HAP-1 (cell line): ENCODE measurements at regions not wholly inside any gene's neighbourhood (a gene's known extent, or its start where the extent isn't known, plus 50 kb on each side); places are given as distances from the start of the nearest gene placed in this dataset.
A peak's percentile ranks its signal among the peaks of the same experiment; 100 is the strongest.
"Not testable (repeated sequence)": the region's sequence is repeated elsewhere in the genome, so short reads cannot be mapped to it uniquely, and the experiment has no call there.

Experiments
- DNase-seq, 2 experiments: peaks; one replicate each; pipeline ENCODE4 v3.0.0-alpha.2; 2016 to 2020; ENCODE audit warnings: low spot score in 2 of 2
- H3K27me3 ChIP-seq: fragments of 250-450 bp; sonication (Bioruptor Pico); 2 replicates; pipeline ENCODE4 v1.5.1; 2020; ENCODE audit warnings: low read depth, mild to moderate bottlenecking, moderate library complexity
- H3K36me3 ChIP-seq: fragments of 250-450 bp; sonication (Bioruptor Pico); replicated peaks from 2 replicates; pipeline ENCODE4 v1.5.1; 2020; ENCODE audit warnings: mild to moderate bottlenecking
- H3K4me1 ChIP-seq: fragments of 250-450 bp; sonication (Bioruptor Pico); 2 replicates; pipeline ENCODE4 v1.5.1; 2020; ENCODE audit warnings: mild to moderate bottlenecking
- H3K4me3 ChIP-seq: fragments of 250-450 bp; sonication (Bioruptor Pico); 2 replicates; pipeline ENCODE4 v1.5.1; 2020; ENCODE audit warnings: mild to moderate bottlenecking, moderate library complexity
- H3K9me3 ChIP-seq: fragments of 250-450 bp; sonication (Bioruptor Pico); 2 replicates; pipeline ENCODE4 v1.5.1; 2020; ENCODE audit warnings: mild to moderate bottlenecking, moderate library complexity
- in situ Hi-C: fragments of 300-500 bp; cut with MboI; formaldehyde crosslinking; loops from 3 replicates; pipeline ENCODE4 v1.14.3; 2020; ENCODE audit warnings: low sequenced_read_pairs, inconsistent platforms, mixed read lengths

DNA sequence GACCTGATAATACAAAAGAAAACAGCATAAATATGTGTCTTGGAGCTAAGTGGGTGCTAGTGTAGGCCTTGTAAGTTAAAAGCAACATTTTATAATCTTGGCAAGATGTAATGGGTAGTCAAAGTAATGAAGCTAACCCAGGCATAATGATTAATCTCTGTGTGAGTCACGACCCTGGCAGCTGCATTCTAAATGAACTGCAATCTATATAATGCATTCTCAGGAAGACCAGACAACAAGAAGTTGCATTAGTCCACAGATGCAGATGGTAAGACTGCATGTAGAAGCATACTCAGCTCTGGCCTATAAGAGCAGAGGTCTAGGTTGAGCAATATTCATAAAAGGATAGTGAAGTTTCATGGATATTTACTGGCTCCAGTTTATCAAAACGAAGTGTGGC lies 85.6 kb upstream of the ETAA1 start:
- Histone ChIP-seq H3K9me3 (no peaks in the 10 kb centered on the region), H3K4me3 (no peak overlapping the region), H3K27me3 (0 out of 2 replicates have a peak, but pooled peaks cover 3% of the 10 kb centered on the region), H3K36me3 (no peaks in the 10 kb centered on the region), H3K4me1 (no peaks in the 10 kb centered on the region)
- in situ Hi-C loops = no loop called here
- no peak for DNase-seq

DNA sequence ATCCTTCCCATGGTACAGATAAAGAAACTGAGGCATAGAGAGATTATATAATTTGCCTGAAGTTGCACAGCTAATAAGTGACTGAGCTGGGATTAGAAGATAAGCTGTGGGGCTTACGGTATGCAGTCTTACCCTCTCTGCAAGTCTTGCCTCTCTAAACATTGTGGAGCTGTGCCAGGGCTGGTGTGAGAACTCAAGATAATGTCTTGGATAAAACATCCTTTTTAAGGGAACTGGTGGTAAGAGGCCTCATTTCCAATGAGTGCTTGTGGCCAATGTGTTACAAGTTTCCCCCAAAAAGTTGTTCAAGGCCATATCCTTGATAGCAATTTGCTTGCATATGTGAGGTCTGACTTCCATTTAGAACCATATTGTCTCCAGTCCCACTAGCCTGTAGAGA lies 84.3 kb upstream of the ETAA1 start:
- Histone ChIP-seq H3K27me3 (0 out of 2 replicates have a peak, but pooled peaks cover 3% of the 10 kb centered on the region), H3K4me1 (no peaks in the 10 kb centered on the region), H3K9me3 (no peaks in the 10 kb centered on the region), H3K4me3 (no peak overlapping the region), H3K36me3 (no peaks in the 10 kb centered on the region)
- DNase-seq = no peak
- in situ Hi-C loops = no loop called here

DNA sequence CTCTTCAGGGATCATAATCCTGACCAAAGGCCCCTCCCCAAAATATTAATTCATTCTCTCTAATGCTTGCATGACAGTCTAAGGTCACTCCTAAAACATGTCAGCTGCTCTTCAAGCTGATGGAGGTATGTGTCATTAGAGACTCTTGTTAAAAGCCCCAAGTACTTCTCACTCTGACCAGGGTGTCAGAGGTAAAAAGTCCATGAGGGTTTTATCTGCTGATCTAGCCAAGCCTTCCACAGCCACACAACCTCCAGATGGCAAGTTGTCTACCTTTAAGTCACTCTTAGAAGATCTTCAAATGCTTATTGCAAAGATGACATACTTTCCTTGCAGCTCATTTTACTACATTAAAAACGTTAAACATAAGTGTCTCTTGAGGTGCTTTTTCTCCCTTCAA lies 83.6 kb upstream of the ETAA1 start:
- no peak for DNase-seq
- Histone ChIP-seq H3K4me1 (no peaks in the 10 kb centered on the region), H3K4me3 (no peak overlapping the region), H3K36me3 (no peaks in the 10 kb centered on the region), H3K27me3 (no peaks in the 10 kb centered on the region), H3K9me3 (no peaks in the 10 kb centered on the region)
- in situ Hi-C loops = no loop called here

DNA sequence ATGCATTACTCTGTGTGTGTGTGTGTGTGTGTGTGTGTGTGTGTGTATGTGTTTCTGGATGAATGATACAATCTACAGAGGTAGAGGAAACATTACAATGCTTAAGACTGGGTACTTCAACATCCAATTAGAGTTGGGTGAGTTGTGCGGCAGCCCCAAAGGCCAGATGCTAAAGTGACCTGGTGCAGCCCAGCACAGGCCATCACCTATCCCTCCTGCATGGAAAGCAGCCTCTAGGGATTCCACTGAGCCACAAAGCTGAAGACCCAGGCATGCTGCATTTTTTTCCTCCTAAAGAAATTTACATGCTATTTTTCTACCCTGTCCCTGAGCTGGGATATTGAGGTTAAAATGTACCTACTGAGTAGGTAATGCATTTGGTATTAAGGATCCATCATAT lies 79.1 kb upstream of the ETAA1 start:
- in situ Hi-C loops = no loop called here
- no peak for DNase-seq
- H3K36me3 ChIP-seq = no peaks in the 10 kb centered on the region
- no peaks in the 10 kb centered on the region for H3K27me3 ChIP-seq
- no peak overlapping the region for H3K4me3 ChIP-seq
- H3K4me1 ChIP-seq = peaks cover 20% of the 10 kb centered on the region
- H3K9me3 ChIP-seq = no peaks in the 10 kb centered on the region

DNA sequence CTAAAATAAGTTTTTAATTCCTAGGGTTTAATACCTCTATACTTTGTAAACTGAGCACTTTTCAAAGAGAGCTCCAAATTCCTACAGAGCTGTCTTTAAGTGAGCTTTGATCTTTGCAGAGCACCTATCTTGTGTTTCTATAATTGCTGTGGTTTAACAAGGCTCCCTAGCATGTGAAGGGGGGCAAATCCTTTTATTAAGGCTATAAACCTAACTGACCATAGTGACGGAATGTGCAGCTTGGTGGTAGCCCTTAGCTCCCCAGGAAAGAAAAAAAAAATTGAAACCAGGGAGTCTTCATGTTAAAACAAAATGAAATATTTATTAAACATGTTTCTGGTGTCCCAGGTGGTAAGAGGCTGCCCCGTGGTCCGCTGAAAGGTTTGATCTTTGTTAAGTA lies 78.6 kb upstream of the ETAA1 start:
- no peaks in the 10 kb centered on the region for H3K36me3 ChIP-seq
- peaks cover under 1% of the 10 kb centered on the region; the same call in 1 of the 2 replicates for H3K27me3 ChIP-seq
- in situ Hi-C loops = no loop called here
- H3K4me1 ChIP-seq = peaks cover 20% of the 10 kb centered on the region
- no peak for DNase-seq
- H3K9me3 ChIP-seq = no peaks in the 10 kb centered on the region
- no peak overlapping the region for H3K4me3 ChIP-seq

DNA sequence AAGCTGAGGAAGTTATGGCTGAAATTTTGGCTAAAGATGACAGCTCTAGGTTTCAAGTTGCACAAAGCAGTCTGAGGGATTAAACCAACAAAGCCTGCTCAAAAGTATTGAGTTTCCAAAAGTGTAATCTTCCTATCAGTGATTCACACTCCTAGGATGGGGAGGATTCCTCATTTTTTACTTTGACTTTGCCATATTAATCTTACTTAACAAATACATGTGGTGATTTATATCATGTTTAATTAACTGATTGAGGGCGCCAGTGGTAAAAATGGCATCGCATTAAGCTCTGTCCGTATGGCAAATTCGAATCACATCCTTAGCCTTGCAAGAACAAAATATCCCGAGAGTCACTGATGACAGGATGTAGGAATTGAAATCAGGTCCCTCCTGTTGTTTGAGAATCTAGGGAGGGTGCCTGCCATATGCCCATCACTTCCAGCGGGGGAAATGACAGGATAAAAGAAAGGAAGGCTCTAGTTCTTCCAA lies 78.1 kb upstream of the ETAA1 start:
- no peak overlapping the region for H3K4me3 ChIP-seq
- DNase-seq = no peak
- in situ Hi-C loops = no loop called here
- H3K4me1 ChIP-seq = peaks cover 20% of the 10 kb centered on the region
- peaks cover 5% of the 10 kb centered on the region; the same call in 1 of the 2 replicates for H3K27me3 ChIP-seq
- H3K9me3 ChIP-seq = no peaks in the 10 kb centered on the region
- no peaks in the 10 kb centered on the region for H3K36me3 ChIP-seq

DNA sequence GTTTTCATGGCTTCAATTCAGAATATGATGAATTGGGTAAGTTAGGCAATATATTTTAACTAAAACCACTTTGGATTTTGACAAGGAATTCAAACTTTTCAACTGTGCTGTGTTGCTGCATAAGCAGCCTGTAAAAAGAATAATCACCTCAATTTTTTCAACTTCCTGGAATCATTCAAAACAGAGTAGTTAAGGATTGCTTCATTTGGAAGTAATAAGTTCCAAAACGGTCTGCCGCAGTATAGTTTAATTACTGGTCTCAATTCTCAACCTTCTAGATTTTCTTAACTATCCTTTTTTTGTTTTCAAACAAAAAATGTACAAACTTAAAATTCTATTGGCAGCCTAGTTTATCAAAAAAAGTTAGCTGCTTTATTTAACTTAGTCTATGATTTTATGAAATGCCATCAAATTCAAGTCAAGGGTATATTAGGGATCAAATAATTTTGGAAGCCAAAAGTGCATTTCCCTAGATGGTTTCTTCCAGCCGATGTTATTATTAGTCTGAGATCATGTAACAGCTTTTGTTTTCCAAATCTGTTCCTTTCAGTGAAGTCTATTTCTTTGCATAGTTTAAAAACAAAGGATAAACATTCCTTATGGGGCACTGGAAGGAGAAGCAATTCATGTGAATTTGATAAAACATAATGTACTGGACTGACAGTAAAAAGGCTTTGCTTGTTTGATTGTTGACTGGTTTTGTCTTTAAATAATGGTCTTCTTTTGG lies 76.1 kb upstream of the ETAA1 start:
- peaks cover 20% of the 10 kb centered on the region for H3K4me1 ChIP-seq
- peak in 1 of 2 experiments; percentile 82 for DNase-seq
- in situ Hi-C loops = no loop called here
- no peaks in the 10 kb centered on the region for H3K36me3 ChIP-seq
- H3K27me3 ChIP-seq = peaks cover 25% of the 10 kb centered on the region
- no peaks in the 10 kb centered on the region for H3K9me3 ChIP-seq
- no peak overlapping the region for H3K4me3 ChIP-seq

DNA sequence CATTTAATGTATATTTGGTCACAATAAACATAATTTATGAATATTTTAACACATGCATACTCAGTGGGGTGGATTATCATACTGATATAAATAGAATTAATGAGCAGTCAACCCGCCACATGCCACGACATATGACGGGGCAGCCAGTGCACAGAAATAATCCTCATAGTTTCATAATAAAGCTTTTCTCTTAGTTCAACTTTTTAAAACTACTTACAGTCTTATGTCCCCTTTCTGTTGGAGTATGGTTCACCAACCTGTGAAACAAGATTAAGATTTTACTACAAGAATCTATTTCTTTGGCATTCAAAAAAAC lies 75.6 kb upstream of the ETAA1 start:
- Histone ChIP-seq H3K4me3 (no peak overlapping the region), H3K4me1 (peaks cover 20% of the 10 kb centered on the region), H3K36me3 (no peaks in the 10 kb centered on the region), H3K27me3 (peaks cover 30% of the 10 kb centered on the region), H3K9me3 (no peaks in the 10 kb centered on the region)
- peak in 1 of 2 experiments; percentile 23 for DNase-seq
- in situ Hi-C loops = no loop called here

DNA sequence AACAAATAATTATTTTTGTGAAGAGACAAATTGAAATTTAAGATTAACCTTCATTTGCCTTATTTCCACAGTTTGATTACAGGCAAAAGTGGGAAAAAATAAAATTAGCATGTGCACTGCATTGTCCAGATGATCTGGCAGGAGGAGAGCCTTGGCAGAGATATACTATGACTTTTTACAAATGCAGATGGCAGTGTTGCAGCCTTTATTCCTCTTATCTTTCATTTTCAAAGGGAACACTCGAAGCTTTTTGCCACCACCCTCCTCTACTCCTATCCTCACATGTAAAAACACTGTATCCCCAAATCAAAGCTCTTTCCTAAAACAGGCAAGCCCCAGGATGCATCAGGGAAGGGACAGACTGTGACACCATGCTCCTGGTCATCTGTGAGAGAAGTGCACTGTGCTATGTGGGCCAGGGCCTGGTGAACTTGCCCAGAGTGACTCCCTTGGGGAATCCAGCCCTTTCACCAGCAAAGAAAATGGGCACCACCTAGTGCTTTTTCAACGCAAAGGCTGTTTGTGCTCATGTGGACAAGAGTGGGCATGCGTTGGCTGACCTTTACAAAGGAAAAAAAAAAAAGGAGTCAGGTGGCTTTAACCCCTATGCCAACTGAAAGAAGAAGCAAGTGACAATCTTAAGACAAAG lies 74.7 kb upstream of the ETAA1 start:
- Histone ChIP-seq H3K36me3 (no peaks in the 10 kb centered on the region), H3K27me3 (peaks cover 40% of the 10 kb centered on the region), H3K4me1 (peaks cover 20% of the 10 kb centered on the region), H3K4me3 (no peak overlapping the region), H3K9me3 (no peaks in the 10 kb centered on the region)
- DNase-seq = peak; percentile 53 to 69
- in situ Hi-C loops = no loop called here

DNA sequence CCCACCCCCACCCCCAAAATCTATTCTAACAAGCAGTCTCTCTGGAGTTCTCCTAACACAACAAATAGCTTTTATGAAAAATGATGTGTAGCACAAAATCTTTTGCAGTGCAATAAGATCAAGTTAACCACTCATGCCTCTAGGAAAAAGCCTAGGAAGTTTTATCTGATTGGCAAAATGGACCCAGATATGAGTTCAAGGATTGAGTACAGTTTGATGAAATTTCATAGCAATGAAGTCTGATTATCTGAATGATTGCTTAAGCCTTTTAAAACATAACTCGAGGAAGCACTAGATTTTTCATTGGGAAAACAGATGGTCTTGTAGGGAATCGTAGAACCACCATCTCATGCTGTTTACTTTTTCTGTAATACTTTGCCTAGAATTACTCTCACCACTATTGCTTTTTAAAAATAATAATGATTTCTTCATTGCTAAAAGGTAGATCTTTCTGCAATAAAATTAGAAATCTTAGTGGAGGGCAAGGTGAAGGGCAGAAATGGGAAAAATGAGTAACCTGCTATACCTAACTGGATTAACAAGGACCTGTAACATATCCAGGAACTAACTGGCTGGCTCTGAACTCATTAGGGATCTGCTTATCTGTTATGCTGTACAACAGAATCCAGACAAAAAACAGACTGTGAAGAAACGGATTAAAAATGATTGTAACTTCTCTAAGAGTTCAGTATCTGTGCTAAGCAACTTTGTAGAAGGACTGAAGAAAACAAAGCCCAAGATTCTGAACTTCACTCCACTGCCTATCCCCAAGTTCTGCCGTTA lies 73.7 kb upstream of the ETAA1 start:
- no peaks in the 10 kb centered on the region for H3K9me3 ChIP-seq
- peaks cover 49% of the 10 kb centered on the region for H3K27me3 ChIP-seq
- H3K4me1 ChIP-seq = peaks cover 20% of the 10 kb centered on the region
- H3K36me3 ChIP-seq = no peaks in the 10 kb centered on the region
- in situ Hi-C loops = no loop called here
- no peak overlapping the region for H3K4me3 ChIP-seq
- no peak for DNase-seq

DNA sequence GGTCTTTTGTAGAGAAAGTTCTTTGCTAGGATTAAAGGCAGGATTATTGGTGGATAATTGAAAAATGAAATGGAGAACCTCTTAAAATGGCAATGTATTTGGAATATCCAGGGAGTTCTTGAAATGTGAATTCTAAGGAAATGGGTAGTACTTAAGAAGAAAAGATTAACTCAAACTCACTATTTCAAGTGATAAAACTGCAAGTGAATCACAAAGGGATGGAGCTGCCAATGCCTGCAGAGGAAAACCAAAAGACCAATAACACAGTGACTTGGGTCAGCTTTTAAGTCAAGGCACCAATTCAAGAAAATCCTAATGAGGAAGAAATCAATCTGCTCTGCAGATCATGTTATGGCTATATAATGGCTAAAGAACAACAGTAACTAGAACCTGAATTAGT lies 67.6 kb upstream of the ETAA1 start:
- in situ Hi-C loops = no loop called here
- Histone ChIP-seq H3K27me3 (peaks cover 54% of the 10 kb centered on the region), H3K4me3 (no peak overlapping the region), H3K36me3 (no peaks in the 10 kb centered on the region), H3K9me3 (no peaks in the 10 kb centered on the region), H3K4me1 (peaks cover 11% of the 10 kb centered on the region)
- DNase-seq = peak; percentile 12 to 80

DNA sequence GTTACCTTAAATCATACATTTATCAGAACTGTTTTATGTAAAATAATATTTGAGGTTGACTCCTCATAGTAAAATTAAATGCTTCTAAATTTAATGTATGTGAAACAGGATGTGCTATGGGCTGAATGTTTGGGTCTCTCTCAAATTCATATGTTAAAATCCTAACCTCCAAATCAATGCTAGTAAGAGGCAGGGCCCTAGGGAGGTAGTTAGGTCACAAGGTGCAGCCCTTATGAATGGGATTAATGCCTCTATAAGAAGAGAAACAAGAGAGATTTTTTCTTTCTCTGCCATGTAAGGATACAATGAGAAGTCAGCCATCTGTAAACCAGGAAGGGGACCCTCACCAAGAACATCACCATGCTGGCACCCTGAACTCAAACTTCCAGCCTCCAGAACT lies 67.2 kb upstream of the ETAA1 start:
- in situ Hi-C loops = no loop called here
- H3K36me3 ChIP-seq = no peaks in the 10 kb centered on the region
- peaks cover 50% of the 10 kb centered on the region for H3K27me3 ChIP-seq
- peak; percentile 18 to 26 for DNase-seq
- H3K4me1 ChIP-seq = peaks cover 11% of the 10 kb centered on the region
- H3K9me3 ChIP-seq = no peaks in the 10 kb centered on the region
- no peak overlapping the region for H3K4me3 ChIP-seq

DNA sequence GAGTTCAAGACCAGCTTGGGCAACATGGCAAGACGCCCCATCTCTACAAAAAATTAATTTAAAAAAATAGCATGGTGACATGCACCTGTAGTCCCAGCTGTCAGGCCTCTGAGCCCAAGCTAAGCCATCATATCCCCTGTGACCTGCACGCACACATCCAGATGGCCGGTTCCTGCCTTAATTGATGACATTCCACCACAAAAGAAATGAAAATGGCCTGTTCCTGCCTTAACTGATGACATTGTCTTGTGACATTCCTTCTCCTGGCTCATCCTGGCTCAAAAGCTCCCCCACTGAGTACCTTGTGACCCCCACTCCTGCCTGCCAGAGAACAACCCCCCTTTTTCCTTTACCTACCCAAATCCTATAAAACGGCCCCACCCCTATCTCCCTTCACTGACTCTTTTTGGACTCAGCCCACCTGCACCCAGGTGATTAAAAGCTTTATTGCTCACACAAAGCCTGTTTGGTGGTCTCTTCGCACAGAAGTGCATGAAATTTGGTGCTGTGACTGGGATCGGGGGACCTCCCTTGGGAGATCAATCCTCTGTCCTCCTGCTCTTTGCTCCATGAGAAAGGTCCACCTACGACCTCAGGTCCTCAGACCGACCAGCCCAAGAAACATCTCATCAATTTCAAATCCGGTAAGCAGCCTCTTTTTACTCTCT lies 65.6 kb upstream of the ETAA1 start:
- Histone ChIP-seq H3K4me1 (peaks cover 11% of the 10 kb centered on the region), H3K27me3 (peaks cover 34% of the 10 kb centered on the region)
- H3K4me3 ChIP-seq, H3K36me3 ChIP-seq, H3K9me3 ChIP-seq, in situ Hi-C loops, DNase-seq: not testable (repeated sequence)
